HepG2 (cell line): ENCODE measurements at regions not wholly inside any gene's neighbourhood (a gene's known extent, or its start where the extent isn't known, plus 50 kb on each side); places are given as distances from the start of the nearest gene placed in this dataset.

Source experiments
- ATAC-seq: fragments of 200-7000 bp; cut with Tn5 transposase; 3 replicates; pipeline ENCODE4 v1.9.1; 2020; ENCODE audit warnings: mild to moderate bottlenecking, moderate library complexity
- BruUV-seq: library from RNA; stranded (reverse); fragments of 400-500 nt; replicated peaks from 2 replicates; lab custom pipeline; 2021; lab: Mats Ljungman, UMichigan
- CTCF ChIA-PET: fragments of 300-600 bp; formaldehyde crosslinking; extraction: SDS; loops from one replicate; lab custom pipeline; 2021; ENCODE audit warnings: low total read pairs, inconsistent platforms, low intra/inter-chr PET ratio; lab: Yijun Ruan, JAX
- POLR2A ChIA-PET: fragments of 350-600 bp; sonication (Branson Sonifier 250); formaldehyde crosslinking; loops from one replicate; lab custom pipeline; 2020; ENCODE audit warnings: antibody characterized with exemption, inconsistent platforms; lab: Yijun Ruan, JAX
- DNase-seq: peaks from one replicate; pipeline ENCODE4 v3.0.0-alpha.2; 2015; ENCODE audit warnings: low spot score
- FAIRE-seq: peaks from 3 replicates; lab custom pipeline; 2011; peaks lifted over from hg19 to GRCh38; lab: Jason Lieb, UNC
- H2AFZ ChIP-seq: one replicate; pipeline ENCODE4 v1.6.1; 2011; ENCODE audit warnings: low read length, inconsistent platforms
- H3K27ac ChIP-seq: fragments of 300-600 bp; 3 replicates; pipeline ENCODE4 v1.8.0; 2011; ENCODE audit warnings: mixed run types, mild to moderate bottlenecking, mixed read lengths, low read length, inconsistent platforms; ENCODE audit not compliant: insufficient read depth; ENCODE audit errors: extremely low read length
- H3K27me3 ChIP-seq, 2 experiments: fragments of 200-600 bp in 1 of 2; 2 replicates in 1 of 2; 3 replicates in 1 of 2; pipeline versions ENCODE4 v1.6.0 to v1.8.0; 2011; ENCODE audit warnings: low read length in 2 of 2, mild to moderate bottlenecking in 2 of 2, moderate library complexity in 2 of 2, inconsistent platforms in 1 of 2; ENCODE audit not compliant: insufficient read depth in 2 of 2, control insufficient read depth in 1 of 2
- H3K36me3 ChIP-seq, 2 experiments: fragments of 200-600 bp in 1 of 2; replicated peaks in 1 of 2; 2 replicates in 1 of 2; 3 replicates in 1 of 2; pipeline versions ENCODE4 v1.5.1 to v1.8.0; 2011; ENCODE audit warnings: low read length in 2 of 2, inconsistent platforms in 1 of 2; ENCODE audit not compliant: insufficient read depth in 2 of 2, control insufficient read depth in 1 of 2
- H3K4me1 ChIP-seq: 2 replicates; pipeline ENCODE4 v1.5.1; 2012; ENCODE audit warnings: low read length, inconsistent platforms; ENCODE audit not compliant: insufficient read depth
- H3K4me2 ChIP-seq: 2 replicates; pipeline ENCODE4 v1.6.0; 2011; ENCODE audit warnings: low read depth, low read length, inconsistent platforms
- H3K4me3 ChIP-seq, 3 experiments: fragments of 200-600 bp in 1 of 3; sonication (generic), shearing (Covaris generic) in 1 of 3; replicated peaks in 1 of 3; 2 replicates each; pipeline ENCODE4 v1.5.1; 2011 to 2016; ENCODE audit warnings: low read length in 3 of 3, inconsistent platforms in 2 of 3, low read depth in 2 of 3, mild to moderate bottlenecking in 2 of 3, control low read depth in 1 of 3, mixed read lengths in 1 of 3; ENCODE audit not compliant: insufficient read depth in 1 of 3
- H3K79me2 ChIP-seq: one replicate; pipeline ENCODE4 v1.6.1; 2011; ENCODE audit warnings: low read length, inconsistent platforms; ENCODE audit not compliant: insufficient read depth
- H3K9ac ChIP-seq: 2 replicates; pipeline ENCODE4 v1.6.0; 2011; ENCODE audit warnings: mild to moderate bottlenecking, low read depth, low read length, inconsistent platforms; ENCODE audit not compliant: insufficient read depth
- H3K9me3 ChIP-seq: 2 replicates; pipeline ENCODE4 v1.5.1; 2012; ENCODE audit warnings: mild to moderate bottlenecking, low read length
- H4K20me1 ChIP-seq: 2 replicates; pipeline ENCODE4 v1.6.0; 2011; ENCODE audit warnings: inconsistent platforms, mild to moderate bottlenecking, low read length, moderate library complexity; ENCODE audit not compliant: insufficient read depth
- AGO1 ChIP-seq: fragments of 200-400 bp; formaldehyde crosslinking; IDR thresholded peaks from 2 replicates; pipeline ENCODE4 v1.6.1; 2017; ENCODE audit warnings: mild to moderate bottlenecking, low read depth, low read length, moderate library complexity; ENCODE audit not compliant: poor library complexity, severe bottlenecking
- IKZF1 ChIP-seq: fragments of 450-650 bp; IDR thresholded peaks from 2 replicates; pipeline ENCODE4 v1.7.1; 2016
- IRF2 ChIP-seq: IDR thresholded peaks from 2 replicates; pipeline ENCODE4 v1.6.1; 2018; ENCODE audit warnings: missing genetic modification reagents, missing compliant biosample characterization
- MED13 ChIP-seq: sonication (generic); formaldehyde crosslinking; IDR thresholded peaks from 2 replicates; pipeline ENCODE4 v1.5.0; 2020; ENCODE audit warnings: missing genetic modification reagents
- NCOA5 ChIP-seq: sonication (generic); formaldehyde crosslinking; IDR thresholded peaks from 2 replicates; pipeline ENCODE4 v1.4.0; 2020; ENCODE audit warnings: missing genetic modification reagents
- SATB2 ChIP-seq: sonication (generic); formaldehyde crosslinking; IDR thresholded peaks from 2 replicates; pipeline ENCODE4 v1.5.0; 2020; ENCODE audit warnings: missing genetic modification reagents
- TRIM24 ChIP-seq: sonication (generic); formaldehyde crosslinking; IDR thresholded peaks from 2 replicates; pipeline ENCODE4 v1.8.0; 2022; ENCODE audit warnings: mild to moderate bottlenecking, missing genetic modification reagents
- ZBTB38 ChIP-seq: sonication (generic); formaldehyde crosslinking; IDR thresholded peaks from 2 replicates; pipeline ENCODE4 v1.5.1; 2020; ENCODE audit warnings: mild to moderate bottlenecking, missing genetic modification reagents
- ZNF234 ChIP-seq: sonication (generic); formaldehyde crosslinking; conservative IDR thresholded peaks from 2 replicates; pipeline ENCODE4 v1.5.1; 2020; ENCODE audit warnings: mild to moderate bottlenecking, missing genetic modification reagents
- ZNF569 ChIP-seq: sonication (generic); formaldehyde crosslinking; IDR thresholded peaks from 2 replicates; pipeline ENCODE4 v1.5.0; 2020; ENCODE audit warnings: mild to moderate bottlenecking, missing genetic modification reagents, moderate library complexity, borderline replicate concordance
- ZNF747 ChIP-seq: sonication (generic); formaldehyde crosslinking; IDR thresholded peaks from 2 replicates; pipeline ENCODE4 v1.8.1; 2023; ENCODE audit warnings: missing genetic modification reagents, mild to moderate bottlenecking, borderline replicate concordance
- ZNF891 ChIP-seq: sonication (generic); formaldehyde crosslinking; IDR thresholded peaks from 2 replicates; pipeline ENCODE4 v1.5.0; 2020; ENCODE audit warnings: mild to moderate bottlenecking, missing genetic modification reagents
- WGBS: methylation state at CpG from one replicate; pipeline ENCODE4 v1.1.6; 2017; ENCODE audit warnings: low lambda C conversion rate; 5-methylcytosine and 5-hydroxymethylcytosine counted together
- in situ Hi-C: cut with HindIII; loops from 2 replicates; pipeline ENCODE4 v1.10.0; 2017; ENCODE audit warnings: low pct_unique_long_range_greater_than_20kb; ENCODE audit not compliant: extremely low pct_ligation_motif_present
- intact Hi-C: fragments of 100-400 bp; cut with micrococcal nuclease; formaldehyde crosslinking; loops from one replicate; pipeline ENCODE4 v1.10.0; 2022; ENCODE audit not compliant: unreplicated experiment
- TF ChIP-seq, protein P1 (sequence below): sonication (generic); formaldehyde crosslinking; conservative IDR thresholded peaks from 2 replicates; pipeline ENCODE4 v1.4.0; 2020; ENCODE audit warnings: missing genetic modification reagents
- TF ChIP-seq, protein P2 (sequence below): sonication (generic); formaldehyde crosslinking; IDR thresholded peaks from 2 replicates; pipeline ENCODE4 v1.4.0; 2020; ENCODE audit warnings: mild to moderate bottlenecking, missing genetic modification reagents
- TF ChIP-seq, protein P3 (sequence below): sonication (generic); formaldehyde crosslinking; IDR thresholded peaks from 2 replicates; pipeline ENCODE4 v1.8.0; 2022; ENCODE audit warnings: mild to moderate bottlenecking, missing genetic modification reagents
- TF ChIP-seq, protein P4 (sequence below): sonication (generic); formaldehyde crosslinking; IDR thresholded peaks from 2 replicates; pipeline ENCODE4 v1.5.1; 2020; ENCODE audit warnings: missing genetic modification reagents, mild to moderate bottlenecking, borderline replicate concordance
- TF ChIP-seq, protein P5 (sequence below): sonication (generic); formaldehyde crosslinking; IDR thresholded peaks from 2 replicates; pipeline ENCODE4 v1.5.0; 2020; ENCODE audit warnings: missing genetic modification reagents

DNA sequence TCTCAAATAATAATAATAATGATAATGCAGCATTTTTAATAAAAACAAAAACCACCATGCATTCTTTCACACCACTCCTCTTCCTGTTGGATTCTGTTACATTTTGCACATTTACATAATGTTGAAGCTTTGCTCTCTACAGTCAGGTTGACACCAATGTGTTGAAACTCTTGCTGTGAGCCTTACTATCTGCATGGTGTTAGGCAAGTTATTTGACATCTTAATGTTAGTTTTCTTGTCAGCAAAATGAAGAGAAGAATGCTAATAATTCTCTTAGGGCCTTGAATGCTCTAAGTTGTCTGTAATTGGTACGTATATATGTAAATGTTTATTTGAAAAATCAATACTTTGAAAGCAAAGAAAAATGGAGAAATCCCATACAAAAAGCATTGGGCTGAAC, 525.5 kb upstream of the PTGER4 start:
- Histone ChIP-seq H3K9me3 (peaks cover 35% of the 10 kb centered on the region; the same call in 1 of the 2 replicates), H3K27ac (no peak overlapping the region), H4K20me1 (no peaks in the 10 kb centered on the region), H3K4me1 (no peaks in the 10 kb centered on the region), H3K4me2 (no peak overlapping the region), H3K36me3 (no peaks in the 10 kb centered on the region), H3K9ac (no peak overlapping the region), H3K27me3 (no peaks in the 10 kb centered on the region), H2AFZ (no peak overlapping the region), H3K79me2 (no peaks in the 10 kb centered on the region), H3K4me3 (no peak overlapping the region)
- in situ Hi-C loops, result no loop called here
- no TSS peak for BruUV-seq
- ATAC-seq (no peak), FAIRE-seq (no peak), DNase-seq (no peak)
- ChIA-PET POLR2A (no interaction called here), CTCF (no interaction called here)
- intact Hi-C loops, result no loop called here
- WGBS, result 0% methylated on average over 1 of the region's 1 CpG
- TF ChIP-seq ZBTB38 (no peak), TRIM24 (CRISPR knock-in tag) (no peak), NCOA5 (CRISPR knock-in tag) (no peak), MED13 (CRISPR knock-in tag) (no peak), ZNF891 (no peak), IKZF1 (no peak), ZNF569 (no peak), ZNF234 (CRISPR knock-in tag) (no peak), ZNF747 (CRISPR knock-in tag) (no peak), SATB2 (CRISPR knock-in tag) (no peak), AGO1 (no peak), IRF2 (CRISPR knock-in tag) (no peak)
- TF ChIP-seq, protein P1, sequence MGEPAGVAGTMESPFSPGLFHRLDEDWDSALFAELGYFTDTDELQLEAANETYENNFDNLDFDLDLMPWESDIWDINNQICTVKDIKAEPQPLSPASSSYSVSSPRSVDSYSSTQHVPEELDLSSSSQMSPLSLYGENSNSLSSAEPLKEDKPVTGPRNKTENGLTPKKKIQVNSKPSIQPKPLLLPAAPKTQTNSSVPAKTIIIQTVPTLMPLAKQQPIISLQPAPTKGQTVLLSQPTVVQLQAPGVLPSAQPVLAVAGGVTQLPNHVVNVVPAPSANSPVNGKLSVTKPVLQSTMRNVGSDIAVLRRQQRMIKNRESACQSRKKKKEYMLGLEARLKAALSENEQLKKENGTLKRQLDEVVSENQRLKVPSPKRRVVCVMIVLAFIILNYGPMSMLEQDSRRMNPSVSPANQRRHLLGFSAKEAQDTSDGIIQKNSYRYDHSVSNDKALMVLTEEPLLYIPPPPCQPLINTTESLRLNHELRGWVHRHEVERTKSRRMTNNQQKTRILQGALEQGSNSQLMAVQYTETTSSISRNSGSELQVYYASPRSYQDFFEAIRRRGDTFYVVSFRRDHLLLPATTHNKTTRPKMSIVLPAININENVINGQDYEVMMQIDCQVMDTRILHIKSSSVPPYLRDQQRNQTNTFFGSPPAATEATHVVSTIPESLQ (CRISPR knock-in tag), result no peak
- TF ChIP-seq, protein P2, sequence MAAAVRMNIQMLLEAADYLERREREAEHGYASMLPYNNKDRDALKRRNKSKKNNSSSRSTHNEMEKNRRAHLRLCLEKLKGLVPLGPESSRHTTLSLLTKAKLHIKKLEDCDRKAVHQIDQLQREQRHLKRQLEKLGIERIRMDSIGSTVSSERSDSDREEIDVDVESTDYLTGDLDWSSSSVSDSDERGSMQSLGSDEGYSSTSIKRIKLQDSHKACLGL, result no peak
- TF ChIP-seq, protein P3, sequence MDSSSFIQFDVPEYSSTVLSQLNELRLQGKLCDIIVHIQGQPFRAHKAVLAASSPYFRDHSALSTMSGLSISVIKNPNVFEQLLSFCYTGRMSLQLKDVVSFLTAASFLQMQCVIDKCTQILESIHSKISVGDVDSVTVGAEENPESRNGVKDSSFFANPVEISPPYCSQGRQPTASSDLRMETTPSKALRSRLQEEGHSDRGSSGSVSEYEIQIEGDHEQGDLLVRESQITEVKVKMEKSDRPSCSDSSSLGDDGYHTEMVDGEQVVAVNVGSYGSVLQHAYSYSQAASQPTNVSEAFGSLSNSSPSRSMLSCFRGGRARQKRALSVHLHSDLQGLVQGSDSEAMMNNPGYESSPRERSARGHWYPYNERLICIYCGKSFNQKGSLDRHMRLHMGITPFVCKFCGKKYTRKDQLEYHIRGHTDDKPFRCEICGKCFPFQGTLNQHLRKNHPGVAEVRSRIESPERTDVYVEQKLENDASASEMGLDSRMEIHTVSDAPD (CRISPR knock-in tag), result no peak
- TF ChIP-seq, protein P4, sequence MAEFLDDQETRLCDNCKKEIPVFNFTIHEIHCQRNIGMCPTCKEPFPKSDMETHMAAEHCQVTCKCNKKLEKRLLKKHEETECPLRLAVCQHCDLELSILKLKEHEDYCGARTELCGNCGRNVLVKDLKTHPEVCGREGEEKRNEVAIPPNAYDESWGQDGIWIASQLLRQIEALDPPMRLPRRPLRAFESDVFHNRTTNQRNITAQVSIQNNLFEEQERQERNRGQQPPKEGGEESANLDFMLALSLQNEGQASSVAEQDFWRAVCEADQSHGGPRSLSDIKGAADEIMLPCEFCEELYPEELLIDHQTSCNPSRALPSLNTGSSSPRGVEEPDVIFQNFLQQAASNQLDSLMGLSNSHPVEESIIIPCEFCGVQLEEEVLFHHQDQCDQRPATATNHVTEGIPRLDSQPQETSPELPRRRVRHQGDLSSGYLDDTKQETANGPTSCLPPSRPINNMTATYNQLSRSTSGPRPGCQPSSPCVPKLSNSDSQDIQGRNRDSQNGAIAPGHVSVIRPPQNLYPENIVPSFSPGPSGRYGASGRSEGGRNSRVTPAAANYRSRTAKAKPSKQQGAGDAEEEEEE (CRISPR knock-in tag), result no peak
- TF ChIP-seq, protein P5, sequence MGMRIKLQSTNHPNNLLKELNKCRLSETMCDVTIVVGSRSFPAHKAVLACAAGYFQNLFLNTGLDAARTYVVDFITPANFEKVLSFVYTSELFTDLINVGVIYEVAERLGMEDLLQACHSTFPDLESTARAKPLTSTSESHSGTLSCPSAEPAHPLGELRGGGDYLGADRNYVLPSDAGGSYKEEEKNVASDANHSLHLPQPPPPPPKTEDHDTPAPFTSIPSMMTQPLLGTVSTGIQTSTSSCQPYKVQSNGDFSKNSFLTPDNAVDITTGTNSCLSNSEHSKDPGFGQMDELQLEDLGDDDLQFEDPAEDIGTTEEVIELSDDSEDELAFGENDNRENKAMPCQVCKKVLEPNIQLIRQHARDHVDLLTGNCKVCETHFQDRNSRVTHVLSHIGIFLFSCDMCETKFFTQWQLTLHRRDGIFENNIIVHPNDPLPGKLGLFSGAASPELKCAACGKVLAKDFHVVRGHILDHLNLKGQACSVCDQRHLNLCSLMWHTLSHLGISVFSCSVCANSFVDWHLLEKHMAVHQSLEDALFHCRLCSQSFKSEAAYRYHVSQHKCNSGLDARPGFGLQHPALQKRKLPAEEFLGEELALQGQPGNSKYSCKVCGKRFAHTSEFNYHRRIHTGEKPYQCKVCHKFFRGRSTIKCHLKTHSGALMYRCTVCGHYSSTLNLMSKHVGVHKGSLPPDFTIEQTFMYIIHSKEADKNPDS (CRISPR knock-in tag), result no peak
